GM12878 (cell line): ENCODE measurements at regions not wholly inside any gene's neighbourhood (a gene's known extent, or its start where the extent isn't known, plus 50 kb on each side); places are given as distances from the start of the nearest gene placed in this dataset.

Source experiments
- ATAC-seq: fragments of 200-7000 bp; cut with Tn5 transposase; 3 replicates; pipeline ENCODE4 v1.9.1; 2020; ENCODE audit warnings: mild to moderate bottlenecking, moderate library complexity
- BruUV-seq: library from RNA; stranded (reverse); fragments of 400-500 nt; replicated peaks from 2 replicates; lab custom pipeline; 2021; lab: Mats Ljungman, UMichigan
- CTCF ChIA-PET: fragments of 300-600 bp; sonication (Branson Sonifier 250); formaldehyde crosslinking; extraction: SDS; loops from one replicate; lab custom pipeline; 2021; ENCODE audit warnings: inconsistent platforms; lab: Yijun Ruan, JAX
- POLR2A ChIA-PET: fragments of 350-600 bp; formaldehyde crosslinking; extraction: SDS; loops from one replicate; lab custom pipeline; 2021; ENCODE audit warnings: inconsistent platforms; lab: Charles Lee
- RAD21 ChIA-PET: fragments of 300-600 bp; sonication (Branson Sonifier 250); formaldehyde crosslinking; loops from one replicate; lab custom pipeline; 2023; ENCODE audit warnings: antibody characterized with exemption; ENCODE audit not compliant: unreplicated experiment; lab: Charles Lee
- SMC1A ChIA-PET: fragments of 300-600 bp; sonication (Branson Sonifier 250); formaldehyde crosslinking; loops from one replicate; lab custom pipeline; 2023; ENCODE audit not compliant: unreplicated experiment, uncharacterized antibody; lab: Charles Lee
- DNase-seq: peaks from one replicate; pipeline ENCODE4 v3.0.0-alpha.2; 2011; ENCODE audit warnings: low read depth, low spot score
- FAIRE-seq: peaks from 3 replicates; lab custom pipeline; 2011; peaks lifted over from hg19 to GRCh38; lab: Jason Lieb, UNC
- H2AFZ ChIP-seq: 2 replicates; pipeline ENCODE4 v1.6.0; 2011; ENCODE audit warnings: low read depth, low read length, control low read depth; ENCODE audit not compliant: control insufficient read depth
- H3K27ac ChIP-seq: 2 replicates; pipeline ENCODE4 v1.5.1; 2011; ENCODE audit warnings: control low read depth; ENCODE audit not compliant: control insufficient read depth, insufficient read depth
- H3K27me3 ChIP-seq, 2 experiments: replicated peaks in 1 of 2; 2 replicates each; pipeline versions ENCODE4 v1.6.0 to v1.6.1; 2011; ENCODE audit warnings: low read length in 1 of 2; ENCODE audit not compliant: control insufficient read depth in 2 of 2, insufficient read depth in 2 of 2
- H3K36me3 ChIP-seq, 2 experiments: 2 replicates each; pipeline ENCODE4 v1.5.1; 2011; ENCODE audit warnings: low read length in 1 of 2; ENCODE audit not compliant: control insufficient read depth in 2 of 2, insufficient read depth in 2 of 2
- H3K4me1 ChIP-seq: 2 replicates; pipeline ENCODE4 v1.6.1; 2011; ENCODE audit warnings: mild to moderate bottlenecking, low read length, moderate library complexity, mixed read lengths; ENCODE audit not compliant: control insufficient read depth, insufficient read depth
- H3K4me2 ChIP-seq: 2 replicates; pipeline ENCODE4 v1.6.0; 2011; ENCODE audit warnings: control low read depth; ENCODE audit not compliant: control insufficient read depth, insufficient read depth
- H3K4me3 ChIP-seq: fragments of 200-600 bp; sonication (generic); 2 replicates; pipeline ENCODE4 v1.5.1; 2016
- H3K79me2 ChIP-seq: 2 replicates; pipeline ENCODE4 v1.6.0; 2011; ENCODE audit warnings: low read length; ENCODE audit not compliant: control insufficient read depth, insufficient read depth
- H3K9ac ChIP-seq: 2 replicates; pipeline ENCODE4 v1.8.0; 2011; ENCODE audit warnings: low read length, control low read depth, mixed read lengths; ENCODE audit not compliant: control insufficient read depth, insufficient read depth
- H3K9me3 ChIP-seq: replicated peaks from 3 replicates; pipeline ENCODE4 v1.5.1; 2011; ENCODE audit warnings: mild to moderate bottlenecking, low read length; ENCODE audit not compliant: control insufficient read depth, insufficient read depth
- H4K20me1 ChIP-seq: 2 replicates; pipeline ENCODE4 v1.6.0; 2011; ENCODE audit not compliant: control insufficient read depth, insufficient read depth
- CBFB ChIP-seq: IDR thresholded peaks from 2 replicates; pipeline ENCODE4 v1.6.1; 2016; ENCODE audit warnings: antibody characterized with exemption, low read depth
- CHD4 ChIP-seq: fragments of 200-600 bp; sonication (generic); IDR thresholded peaks from 2 replicates; pipeline ENCODE4 v1.6.1; 2016; ENCODE audit warnings: mild to moderate bottlenecking
- EP300 ChIP-seq, 2 experiments: fragments of 150-350 bp in 1 of 2; IDR thresholded peaks; 2 replicates each; pipeline ENCODE4 v1.6.1; 2011 to 2012; ENCODE audit warnings: low read depth in 2 of 2, low read length in 2 of 2, borderline replicate concordance in 1 of 2, improper control_type of control experiment in 1 of 2, inconsistent platforms in 1 of 2; ENCODE audit not compliant: control insufficient read depth in 1 of 2
- MTA3 ChIP-seq: IDR thresholded peaks from 2 replicates; pipeline ENCODE4 v1.6.1; 2012; ENCODE audit warnings: low read length, inconsistent platforms, borderline replicate concordance
- NR2C1 ChIP-seq: fragments of 450-650 bp; IDR thresholded peaks from 2 replicates; pipeline ENCODE4 v1.6.1; 2017; ENCODE audit warnings: antibody characterized with exemption, mild to moderate bottlenecking, moderate library complexity
- NRF1 ChIP-seq: conservative IDR thresholded peaks from 2 replicates; pipeline ENCODE4 v1.6.1; 2011; ENCODE audit warnings: mild to moderate bottlenecking, low read depth, low read length, improper control_type of control experiment
- RELB ChIP-seq: fragments of 450-650 bp; IDR thresholded peaks from 2 replicates; pipeline ENCODE4 v1.6.1; 2017; ENCODE audit warnings: low read depth, mild to moderate bottlenecking, moderate library complexity
- SPI1 ChIP-seq: IDR thresholded peaks from 2 replicates; pipeline ENCODE4 v1.6.1; 2011; ENCODE audit warnings: low read depth, mild to moderate bottlenecking, low read length, moderate library complexity, borderline replicate concordance; ENCODE audit not compliant: insufficient read depth
- WGBS: methylation state at CpG from one replicate; pipeline ENCODE4 v1.1.6; 2016; ENCODE audit warnings: low lambda C conversion rate; ENCODE audit not compliant: insufficient replicate concordance, insufficient coverage; ENCODE audit errors: missing lambda C conversion rate; 5-methylcytosine and 5-hydroxymethylcytosine counted together
- in situ Hi-C: fragments of 300-500 bp; cut with MboI; formaldehyde crosslinking; loops from 9 replicates; pipeline ENCODE4 v1.14.3; 2018; ENCODE audit warnings: mixed read lengths
- intact Hi-C: fragments of 100-400 bp; cut with micrococcal nuclease; formaldehyde crosslinking; loops from one replicate; pipeline ENCODE4 v1.14.2; 2022; ENCODE audit not compliant: unreplicated experiment
- TF ChIP-seq, protein P1 (sequence below): IDR thresholded peaks from 2 replicates; pipeline ENCODE4 v1.6.1; 2012; ENCODE audit warnings: low read depth, low read length, improper control_type of control experiment

DNA sequence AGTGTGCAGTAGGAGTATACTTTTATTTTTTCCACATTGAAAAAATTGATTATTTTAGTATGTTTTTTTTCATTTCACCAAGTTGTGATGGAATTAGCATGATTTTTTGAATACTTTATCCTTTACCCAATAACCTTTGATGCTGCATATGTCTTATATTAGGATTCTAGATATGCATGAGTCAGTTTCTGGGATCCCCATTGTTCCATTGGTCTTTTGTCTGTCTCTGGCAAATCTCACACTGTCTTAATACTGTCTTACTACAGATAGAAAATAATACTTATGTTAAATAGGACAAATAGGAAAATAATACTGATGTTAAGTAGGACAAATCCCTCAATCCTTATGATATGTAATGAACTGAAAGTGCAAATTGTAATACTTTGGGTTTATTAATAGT lies 54.3 kb upstream of the ASB17 start (continued):
- TF ChIP-seq CHD4 (no peak), MTA3 (no peak)

- ATAC-seq (no peak), FAIRE-seq (no peak)
- H2AFZ ChIP-seq = no peak overlapping the region
- H3K9me3 ChIP-seq = peaks cover under 1% of the 10 kb centered on the region
- no peaks in the 10 kb centered on the region for H4K20me1 ChIP-seq
- H3K4me3 ChIP-seq = no peak overlapping the region
- no TSS peak for BruUV-seq
- no peak overlapping the region for H3K27ac ChIP-seq
- peaks cover 4% of the 10 kb centered on the region; the same call in 1 of the 2 replicates for H3K4me1 ChIP-seq
- RAD21 ChIA-PET = interaction anchor here (1.0 to 2.6 kb wide), 3 partner anchors 80 to 164 kb away, joined by 3 to 9 read pairs (median 6); no protein-coding TSS in a partner anchor
- 89% methylated on average over 3 of the region's 3 CpGs for whole genome bisulfite sequencing
- no peaks in the 10 kb centered on the region for H3K36me3 ChIP-seq
- in situ Hi-C loops (loop anchor here (5.0 to 10.0 kb wide), 2 partner anchors 202 to 264 kb away; partner anchors contain the start of genes ACADM and RABGGTB), intact Hi-C loops (loop anchor here (10.0 kb wide), 1 partner anchor 204 kb away; the partner anchor contains the start of gene RABGGTB)
- SMC1A ChIA-PET = interaction anchor here (1.0 to 1.5 kb wide), 5 partner anchors 19 to 165 kb away, joined by 3 to 4 read pairs (median 3); no protein-coding TSS in a partner anchor
- no peak overlapping the region for H3K9ac ChIP-seq
- H3K27me3 ChIP-seq = no peaks in the 10 kb centered on the region
- H3K79me2 ChIP-seq = no peaks in the 10 kb centered on the region
- TF ChIP-seq SPI1 (no peak), RELB (no peak), EP300 (IDR thresholded peaks at IDR 0.05; ENCODE audit: borderline replicate concordance in 1 of 2, control insufficient read depth in 1 of 2, low read depth in 2 of 2, low read length in 2 of 2) (no peak), NR2C1 (no peak), NRF1 (no peak), CBFB (no peak)
- TF ChIP-seq, protein P1, sequence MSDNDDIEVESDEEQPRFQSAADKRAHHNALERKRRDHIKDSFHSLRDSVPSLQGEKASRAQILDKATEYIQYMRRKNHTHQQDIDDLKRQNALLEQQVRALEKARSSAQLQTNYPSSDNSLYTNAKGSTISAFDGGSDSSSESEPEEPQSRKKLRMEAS = no peak
- TF ChIP-seq, all 136 proteins: peak for 0
- H3K4me2 ChIP-seq = no peak overlapping the region
- CTCF ChIA-PET = interaction anchor here (0.7 to 6.9 kb wide), 7 partner anchors 8 to 1255 kb away, joined by 4 to 36 read pairs (median 5); no protein-coding TSS in a partner anchor
- DNase-seq = no peak
- POLR2A ChIA-PET = no interaction called here
Measured at GRCh38 chr1:75989121-75989520, 56.9 kb upstream of the ASB17 start.
